ENCODE measurements at regions not wholly inside any gene's neighbourhood (a gene's known extent, or its start where the extent isn't known, plus 50 kb on each side); places are given as distances from the start of the nearest gene placed in this dataset.

DNA sequence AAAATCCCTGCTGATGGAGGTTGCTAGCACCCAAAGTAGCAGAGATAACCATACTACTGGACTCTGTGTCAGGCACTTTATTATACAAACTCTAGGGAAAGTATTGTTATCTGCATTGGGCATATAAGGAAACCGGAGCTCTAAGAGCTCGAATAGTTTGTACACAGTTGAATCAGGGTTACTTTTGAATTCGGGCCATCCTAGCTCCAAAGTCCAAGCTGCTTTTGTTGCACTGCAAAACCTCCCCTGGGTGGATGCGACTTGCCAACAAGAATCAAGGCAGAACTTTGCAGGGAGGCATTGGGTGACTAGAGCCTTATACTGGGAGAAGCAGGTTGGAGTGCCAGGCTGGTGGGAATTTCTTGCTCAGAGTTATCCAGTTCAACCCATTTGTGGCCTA is 435.1 kb downstream of the SPATA31D1 start:
- TF ChIP-seq CTCF (IDR thresholded peaks at IDR 0.05): no peak
- no peak for TF ChIP-seq EZH2 (IDR thresholded peaks at IDR 0.05; ENCODE audit: borderline replicate concordance, insufficient read depth, low read depth, low read length, poor library complexity, severe bottlenecking)
